Esophagus muscularis mucosa (tissue), 4 donors: ENCODE measurements at regions not wholly inside any gene's neighbourhood (a gene's known extent, or its start where the extent isn't known, plus 50 kb on each side); places are given as distances from the start of the nearest gene placed in this dataset.

ENCODE experiments used
- DNase-seq: peaks from one replicate; pipeline ENCODE4 v3.0.0-alpha.2; 2017; ENCODE audit errors: extremely low spot score
- H3K27ac ChIP-seq, 4 donors: fragments of 200-600 bp; sonication (generic); replicated peaks in 1 of 4; 1 replicate in 3 of 4; 2 replicates in 1 of 4; pipeline ENCODE4 v1.5.1; 2016 to 2019; ENCODE audit warnings: mild to moderate bottlenecking in 1 of 4
- H3K27me3 ChIP-seq, 4 donors: fragments of 200-600 bp; sonication (generic); one replicate each; pipeline versions ENCODE4 v1.5.1 to v1.6.0; 2016 to 2019
- H3K36me3 ChIP-seq, 4 donors: fragments of 200-600 bp; sonication (generic); one replicate each; pipeline ENCODE4 v1.5.1; 2016 to 2019
- H3K4me1 ChIP-seq, 4 donors: fragments of 200-600 bp; sonication (generic); one replicate each; pipeline ENCODE4 v1.5.1; 2016 to 2019
- H3K4me3 ChIP-seq, 4 donors: fragments of 200-600 bp; sonication (generic); 1 replicate in 2 of 4; 2 replicates in 2 of 4; pipeline ENCODE4 v1.5.1; 2016 to 2019; ENCODE audit warnings: mild to moderate bottlenecking in 4 of 4, moderate library complexity in 1 of 4
- H3K9me3 ChIP-seq, 4 donors: fragments of 200-600 bp; sonication (generic); 1 replicate in 3 of 4; 2 replicates in 1 of 4; pipeline ENCODE4 v1.5.1; 2016 to 2019
- CTCF ChIP-seq, 3 experiments: fragments of 200-600 bp in 2 of 3; fragments of 450-650 bp in 1 of 3; sonication (generic) in 2 of 3; IDR thresholded peaks; one replicate each; pipeline ENCODE4 v1.5.1; 2017 to 2019; ENCODE audit warnings: antibody characterized with exemption in 3 of 3, mild to moderate bottlenecking in 2 of 3, moderate library complexity in 1 of 3
- EP300 ChIP-seq: sonication (generic); formaldehyde crosslinking; IDR thresholded peaks from one replicate; pipeline ENCODE4 v1.6.1; 2017; ENCODE audit warnings: antibody characterized with exemption
- POLR2A ChIP-seq: fragments of 450-650 bp; IDR thresholded peaks from one replicate; pipeline ENCODE4 v1.6.1; 2017; ENCODE audit warnings: antibody characterized with exemption, moderate library complexity, mild to moderate bottlenecking, low read depth
- POLR2AphosphoS5 ChIP-seq, 2 donors: sonication (generic); formaldehyde crosslinking; IDR thresholded peaks; one replicate each; pipeline ENCODE4 v1.6.1; 2017; ENCODE audit warnings: antibody characterized with exemption in 2 of 2
- WGBS: methylation state at CpG from one replicate; pipeline ENCODE4 v1.1.5; 2018; 5-methylcytosine and 5-hydroxymethylcytosine counted together
- intact Hi-C: fragments of 100-400 bp; cut with DNase I; formaldehyde crosslinking; loops from one replicate; pipeline ENCODE4 v1.15.1; 2023

- no peak for TF ChIP-seq POLR2A
- TF ChIP-seq CTCF (IDR thresholded peaks at IDR 0.05) = no peak
- TF ChIP-seq POLR2AphosphoS5 (IDR thresholded peaks at IDR 0.05) = no peak
- no peak for TF ChIP-seq EP300
- 97% methylated on average over 2 of the region's 2 CpGs for WGBS
- intact Hi-C loops = no loop called here
These were observed 216.0 kb downstream of the SAMD5 start for GRCh38 chr6:147724454-147724853.

GRCh38 chr6:147726342-147726741 lies 217.9 kb downstream of the SAMD5 start:
- Histone ChIP-seq H3K4me1 (no peaks in the 10 kb centered on the region), H3K36me3 (no peaks in the 10 kb centered on the region), H3K27ac (no peak overlapping the region), H3K9me3 (peaks cover 0 to 16% (median 8%) of the 10 kb centered on the region in 4 donors), H3K27me3 (no peaks in the 10 kb centered on the region), H3K4me3 (no peak overlapping the region)
- intact Hi-C loops = no loop called here
- DNase-seq = no peak
- WGBS = 89% methylated on average over 3 of the region's 3 CpGs
- TF ChIP-seq CTCF (IDR thresholded peaks at IDR 0.05) = no peak
- TF ChIP-seq EP300 = no peak
- no peak for TF ChIP-seq POLR2AphosphoS5 (IDR thresholded peaks at IDR 0.05)
- TF ChIP-seq POLR2A = no peak

More at GRCh38 chr6:147724454-147724853, 216.0 kb downstream of the SAMD5 start:
- no peak for DNase-seq
- Histone ChIP-seq H3K9me3 (peaks cover 0 to 16% (median 8%) of the 10 kb centered on the region in 4 donors), H3K4me3 (no peak overlapping the region), H3K4me1 (no peaks in the 10 kb centered on the region), H3K27me3 (no peaks in the 10 kb centered on the region), H3K27ac (no peak overlapping the region), H3K36me3 (no peaks in the 10 kb centered on the region)

- intact Hi-C loops = no loop called here
- WGBS = 77% methylated on average over 4 of the region's 4 CpGs
These were observed 220.4 kb downstream of the SAMD5 start for GRCh38 chr6:147728903-147729302.

GRCh38 chr6:147733686-147734085 lies 225.2 kb downstream of the SAMD5 start:
- H3K4me3 ChIP-seq = no peak overlapping the region
- intact Hi-C loops = no loop called here
- H3K9me3 ChIP-seq = no peaks in the 10 kb centered on the region
- H3K27me3 ChIP-seq = no peaks in the 10 kb centered on the region
- no peak overlapping the region for H3K27ac ChIP-seq
- 70% methylated on average over 5 of the region's 5 CpGs for WGBS
- no peak for TF ChIP-seq CTCF (IDR thresholded peaks at IDR 0.05)
- TF ChIP-seq POLR2AphosphoS5 (IDR thresholded peaks at IDR 0.05) = no peak
- no peak for TF ChIP-seq EP300
- TF ChIP-seq POLR2A = no peak
- H3K4me1 ChIP-seq = peaks cover 0 to 3% (median 1%) of the 10 kb centered on the region in 4 donors
- DNase-seq = no peak
- H3K36me3 ChIP-seq = no peaks in the 10 kb centered on the region

More at GRCh38 chr6:147728903-147729302, 220.4 kb downstream of the SAMD5 start:
- no peak for DNase-seq
- H3K4me1 ChIP-seq = no peaks in the 10 kb centered on the region
- no peaks in the 10 kb centered on the region for H3K27me3 ChIP-seq
- no peak overlapping the region for H3K27ac ChIP-seq
- no peaks in the 10 kb centered on the region for H3K9me3 ChIP-seq
- H3K4me3 ChIP-seq = no peak overlapping the region
- H3K36me3 ChIP-seq = no peaks in the 10 kb centered on the region
- TF ChIP-seq EP300 (no peak), POLR2AphosphoS5 (IDR thresholded peaks at IDR 0.05) (no peak), POLR2A (no peak), CTCF (IDR thresholded peaks at IDR 0.05) (no peak)

GRCh38 chr6:147734151-147734550 lies 225.7 kb downstream of the SAMD5 start:
- 97% methylated on average over 8 of the region's 8 CpGs for WGBS
- no peaks in the 10 kb centered on the region for H3K9me3 ChIP-seq
- peaks cover 0 to 7% (median 3%) of the 10 kb centered on the region in 4 donors for H3K4me1 ChIP-seq
- intact Hi-C loops = no loop called here
- no peak overlapping the region for H3K27ac ChIP-seq
- no peaks in the 10 kb centered on the region for H3K27me3 ChIP-seq
- TF ChIP-seq POLR2A = no peak
- no peak overlapping the region for H3K4me3 ChIP-seq
- no peaks in the 10 kb centered on the region for H3K36me3 ChIP-seq
- no peak for DNase-seq
